Neural crest cell (in vitro differentiated cells): ENCODE measurements at regions not wholly inside any gene's neighbourhood (a gene's known extent, or its start where the extent isn't known, plus 50 kb on each side); places are given as distances from the start of the nearest gene placed in this dataset.

Source experiments
- DNase-seq: peaks from one replicate; pipeline ENCODE4 v3.0.0; 2021; ENCODE audit warnings: low read depth, mixed read lengths, low spot score
- H3K27ac Mint-ChIP-seq: one replicate; pipeline ENCODE4 v1.8.0; 2021; ENCODE audit warnings: mild to moderate bottlenecking, mixed read lengths; ENCODE audit not compliant: unreplicated experiment
- H3K27me3 Mint-ChIP-seq: 2 replicates; pipeline ENCODE4 v1.8.0; 2021; ENCODE audit warnings: low read depth, mild to moderate bottlenecking, mixed read lengths
- H3K36me3 Mint-ChIP-seq: 2 replicates; pipeline ENCODE4 v1.8.0; 2021; ENCODE audit warnings: low read depth, mild to moderate bottlenecking, mixed read lengths
- H3K4me1 Mint-ChIP-seq: 2 replicates; pipeline ENCODE4 v1.8.0; 2021; ENCODE audit warnings: mixed read lengths
- H3K4me3 Mint-ChIP-seq: one replicate; pipeline ENCODE4 v1.8.0; 2021; ENCODE audit warnings: mild to moderate bottlenecking, mixed read lengths
- H3K9me3 Mint-ChIP-seq: 2 replicates; pipeline ENCODE4 v1.8.0; 2021; ENCODE audit warnings: mixed read lengths
- CTCF ChIP-seq: fragments of 200-600 bp; sonication (generic); conservative IDR thresholded peaks from 2 replicates; pipeline ENCODE4 v1.5.0; 2021; ENCODE audit warnings: antibody characterized with exemption, mild to moderate bottlenecking

- H3K27me3 Mint-ChIP-seq, result no peaks in the 10 kb centered on the region
- peaks cover 64% of the 10 kb centered on the region for H3K4me1 Mint-ChIP-seq
- H3K4me3 Mint-ChIP-seq, result peak overlapping the region; percentile 13
- peak overlapping the region; percentile 87 for H3K27ac Mint-ChIP-seq
- no peaks in the 10 kb centered on the region for H3K36me3 Mint-ChIP-seq
- no peaks in the 10 kb centered on the region for H3K9me3 Mint-ChIP-seq
- no peak for DNase-seq
- no peak for TF ChIP-seq CTCF
These were observed 209.6 kb upstream of the KRR1 start for GRCh38 chr12:75720812-75721641.

GRCh38 chr12:75717902-75718301, 206.5 kb upstream of the KRR1 start:
- TF ChIP-seq CTCF, result no peak
- H3K27ac Mint-ChIP-seq, result no peak overlapping the region
- no peak for DNase-seq
- H3K4me1 Mint-ChIP-seq, result peaks cover 69% of the 10 kb centered on the region
- H3K27me3 Mint-ChIP-seq, result no peaks in the 10 kb centered on the region
- H3K4me3 Mint-ChIP-seq, result no peak overlapping the region
- H3K9me3 Mint-ChIP-seq, result no peaks in the 10 kb centered on the region
- no peaks in the 10 kb centered on the region for H3K36me3 Mint-ChIP-seq

GRCh38 chr12:75716291-75717025, 205.0 kb upstream of the KRR1 start:
- Mint-ChIP-seq H3K9me3 (no peaks in the 10 kb centered on the region), H3K4me3 (no peak overlapping the region), H3K36me3 (no peaks in the 10 kb centered on the region), H3K27me3 (no peaks in the 10 kb centered on the region), H3K4me1 (peaks cover 63% of the 10 kb centered on the region), H3K27ac (no peak overlapping the region)
- DNase-seq, result no peak
- no peak for TF ChIP-seq CTCF

GRCh38 chr12:75715682-75716081, 204.3 kb upstream of the KRR1 start:
- peak overlapping the region; percentile 10 for H3K4me3 Mint-ChIP-seq

GRCh38 chr12:75715323-75715644, 203.9 kb upstream of the KRR1 start:
- Mint-ChIP-seq H3K27me3 (no peaks in the 10 kb centered on the region), H3K27ac (no peak overlapping the region)

More at GRCh38 chr12:75715682-75716081, 204.3 kb upstream of the KRR1 start:
- peak overlapping the region; percentile 47 for H3K27ac Mint-ChIP-seq
- no peak for DNase-seq
- H3K27me3 Mint-ChIP-seq, result no peaks in the 10 kb centered on the region
- H3K4me1 Mint-ChIP-seq, result peaks cover 63% of the 10 kb centered on the region
- no peaks in the 10 kb centered on the region for H3K36me3 Mint-ChIP-seq
- no peak for TF ChIP-seq CTCF
- no peaks in the 10 kb centered on the region for H3K9me3 Mint-ChIP-seq

More at GRCh38 chr12:75715323-75715644, 203.9 kb upstream of the KRR1 start:
- no peaks in the 10 kb centered on the region for H3K9me3 Mint-ChIP-seq
- TF ChIP-seq CTCF, result no peak
- peak overlapping the region; percentile 10 for H3K4me3 Mint-ChIP-seq
- no peaks in the 10 kb centered on the region for H3K36me3 Mint-ChIP-seq
- peaks cover 63% of the 10 kb centered on the region for H3K4me1 Mint-ChIP-seq
- no peak for DNase-seq
